ENCODE measurements at regions not wholly inside any gene's neighbourhood (a gene's known extent, or its start where the extent isn't known, plus 50 kb on each side); places are given as distances from the start of the nearest gene placed in this dataset.

DNA sequence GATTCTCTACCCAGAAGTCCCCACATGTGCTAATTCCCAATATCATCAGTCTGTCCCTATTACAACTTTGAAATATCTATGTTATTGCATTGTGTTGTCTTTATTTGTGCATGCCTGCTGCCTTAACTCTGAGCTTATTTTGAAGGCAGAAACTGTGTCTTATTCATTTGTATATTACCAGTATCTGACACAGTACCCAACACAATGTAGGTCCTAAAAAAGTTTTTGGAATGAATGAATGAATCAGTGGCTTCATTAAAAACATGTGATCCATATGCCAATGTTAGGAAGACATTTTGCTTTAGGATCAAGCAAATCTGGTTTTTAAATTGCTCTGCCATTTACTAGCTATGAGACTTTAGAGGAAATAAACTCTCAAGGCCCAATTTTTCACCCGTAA lies 420.4 kb downstream of the CBLN4 start:
- H3K4me3 ChIP-seq, result no peak overlapping the region
- DNase-seq (no peak), ATAC-seq (ENCODE audit: low FRiP score in 2 of 2) (no peak)
- TF ChIP-seq POLR2AphosphoS5 (IDR thresholded peaks at IDR 0.05) (no peak), CTCF (IDR thresholded peaks at IDR 0.05) (no peak), EP300 (IDR thresholded peaks at IDR 0.05) (no peak), POLR2A (IDR thresholded peaks at IDR 0.05) (no peak)
- 85 to 93% methylated on average over 1 of the region's 1 CpG for WGBS, 2 donors
- H3K9me3 ChIP-seq, result no peaks in the 10 kb centered on the region
- no peaks in the 10 kb centered on the region for H3K4me1 ChIP-seq
- no peaks in the 10 kb centered on the region for H3K27me3 ChIP-seq
- no peaks in the 10 kb centered on the region for H3K36me3 ChIP-seq
- no peak overlapping the region for H3K27ac ChIP-seq

DNA sequence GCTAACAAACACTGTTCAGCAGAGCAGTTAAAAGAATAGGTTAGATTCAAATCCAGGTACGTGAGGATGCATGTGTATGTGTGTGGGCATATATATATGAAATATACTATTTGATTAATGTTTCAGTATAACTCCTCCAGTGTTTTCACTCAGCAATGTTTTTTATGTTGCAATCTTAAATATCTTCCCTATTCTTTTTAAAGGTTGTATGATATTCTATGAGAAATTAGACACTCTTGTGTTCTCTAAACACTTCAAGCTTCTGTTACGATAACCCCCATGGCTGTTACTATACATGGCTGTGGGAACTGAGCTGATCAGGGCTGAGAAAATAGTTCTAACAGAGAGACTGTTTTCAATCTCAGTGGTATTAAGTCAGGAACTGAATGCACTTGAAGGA lies 421.0 kb downstream of the CBLN4 start:
- H3K9me3 ChIP-seq, result no peaks in the 10 kb centered on the region
- H3K4me1 ChIP-seq, result no peaks in the 10 kb centered on the region
- no peak for TF ChIP-seq POLR2A (IDR thresholded peaks at IDR 0.05)
- TF ChIP-seq CTCF (IDR thresholded peaks at IDR 0.05), result no peak
- no peak for TF ChIP-seq POLR2AphosphoS5 (IDR thresholded peaks at IDR 0.05)
- TF ChIP-seq EP300 (IDR thresholded peaks at IDR 0.05), result no peak
- H3K27me3 ChIP-seq, result no peaks in the 10 kb centered on the region
- H3K4me3 ChIP-seq, result no peak overlapping the region
- H3K27ac ChIP-seq, result no peak overlapping the region
- ATAC-seq (ENCODE audit: low FRiP score in 2 of 2) (no peak), DNase-seq (no peak)
- WGBS, 2 donors, result 85 to 88% methylated on average over 2 of the region's 2 CpGs
- H3K36me3 ChIP-seq, result no peaks in the 10 kb centered on the region

GRCh38 chr20:55583036-55583435 lies 422.3 kb downstream of the CBLN4 start:
- Histone ChIP-seq H3K9me3 (no peaks in the 10 kb centered on the region), H3K36me3 (no peaks in the 10 kb centered on the region), H3K4me1 (no peaks in the 10 kb centered on the region), H3K4me3 (no peak overlapping the region), H3K27me3 (no peaks in the 10 kb centered on the region), H3K27ac (no peak overlapping the region)
- ATAC-seq (ENCODE audit: low FRiP score in 2 of 2) (no peak), DNase-seq (no peak)
- 77 to 86% methylated on average over 1 of the region's 1 CpG for WGBS, 2 donors
- no peak for TF ChIP-seq POLR2A (IDR thresholded peaks at IDR 0.05)
- no peak for TF ChIP-seq CTCF (IDR thresholded peaks at IDR 0.05)
- TF ChIP-seq POLR2AphosphoS5 (IDR thresholded peaks at IDR 0.05), result no peak
- TF ChIP-seq EP300 (IDR thresholded peaks at IDR 0.05), result no peak

GRCh38 chr20:55582498-55582897 lies 422.8 kb downstream of the CBLN4 start:
- no peaks in the 10 kb centered on the region for H3K36me3 ChIP-seq
- TF ChIP-seq CTCF (IDR thresholded peaks at IDR 0.05), result no peak
- TF ChIP-seq POLR2A (IDR thresholded peaks at IDR 0.05), result no peak
- TF ChIP-seq POLR2AphosphoS5 (IDR thresholded peaks at IDR 0.05), result no peak
- no peak for TF ChIP-seq EP300 (IDR thresholded peaks at IDR 0.05)
- H3K27me3 ChIP-seq, result no peaks in the 10 kb centered on the region
- H3K4me3 ChIP-seq, result no peak overlapping the region
- DNase-seq, result no peak
- H3K4me1 ChIP-seq, result no peaks in the 10 kb centered on the region
- no peak for ATAC-seq (ENCODE audit: low FRiP score in 2 of 2)
- no peak overlapping the region for H3K27ac ChIP-seq
- WGBS, 2 donors, result 79 to 87% methylated on average over 5 of the region's 5 CpGs
- H3K9me3 ChIP-seq, result no peaks in the 10 kb centered on the region

DNA sequence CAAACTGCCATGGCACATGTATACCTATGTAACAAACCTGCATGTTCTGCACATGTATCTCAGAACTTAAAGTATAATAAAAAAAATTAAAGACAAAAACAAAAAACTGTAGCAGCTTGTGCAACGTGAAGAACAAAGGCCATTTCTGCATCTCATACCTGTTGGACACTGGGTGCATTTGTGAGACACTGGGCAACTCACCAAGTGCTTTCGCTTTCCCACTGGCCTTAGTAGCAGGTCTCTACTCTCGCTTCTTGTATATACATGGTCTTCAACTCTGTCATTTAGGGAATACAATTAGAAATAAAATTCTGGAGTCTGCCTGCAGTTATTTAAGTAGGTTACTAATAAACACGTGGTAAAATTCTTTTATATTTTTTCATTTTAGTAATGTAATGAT lies 423.8 kb downstream of the CBLN4 start:
- no peak for TF ChIP-seq POLR2A (IDR thresholded peaks at IDR 0.05)
- no peak for TF ChIP-seq CTCF (IDR thresholded peaks at IDR 0.05)
- no peak for TF ChIP-seq EP300 (IDR thresholded peaks at IDR 0.05)
- TF ChIP-seq POLR2AphosphoS5 (IDR thresholded peaks at IDR 0.05), result no peak
- no peaks in the 10 kb centered on the region for H3K9me3 ChIP-seq
- no peaks in the 10 kb centered on the region for H3K4me1 ChIP-seq
- no peaks in the 10 kb centered on the region for H3K27me3 ChIP-seq
- no peaks in the 10 kb centered on the region for H3K36me3 ChIP-seq
- DNase-seq (no peak), ATAC-seq (ENCODE audit: low FRiP score in 2 of 2) (no peak)
- 82 to 91% methylated on average over 4 of the region's 4 CpGs for WGBS, 2 donors
- no peak overlapping the region for H3K4me3 ChIP-seq
- H3K27ac ChIP-seq, result no peak overlapping the region
